Thymus (tissue), 11 donors: ENCODE measurements at regions not wholly inside any gene's neighbourhood (a gene's known extent, or its start where the extent isn't known, plus 50 kb on each side); places are given as distances from the start of the nearest gene placed in this dataset.

Experiments
- DNase-seq, 9 donors: peaks; one replicate each; pipeline ENCODE4 v3.0.0-alpha.2; 2013; ENCODE audit warnings: low spot score in 9 of 9, low read depth in 6 of 9, missing footprints in 1 of 9
- H3K27ac ChIP-seq, 2 donors: one replicate each; pipeline ENCODE4 v1.5.1; 2013; ENCODE audit warnings: control low read depth in 1 of 2, low read depth in 1 of 2, low read length in 1 of 2, mild to moderate bottlenecking in 1 of 2, moderate library complexity in 1 of 2
- H3K27me3 ChIP-seq, 2 donors: one replicate each; pipeline ENCODE4 v1.5.1; 2013; ENCODE audit warnings: low read length in 1 of 2; ENCODE audit not compliant: control insufficient read depth in 2 of 2, insufficient read depth in 1 of 2
- H3K36me3 ChIP-seq, 2 donors: one replicate each; pipeline ENCODE4 v1.5.1; 2013; ENCODE audit warnings: low read length in 1 of 2, mild to moderate bottlenecking in 1 of 2, moderate library complexity in 1 of 2; ENCODE audit not compliant: control insufficient read depth in 2 of 2, insufficient read depth in 2 of 2
- H3K4me1 ChIP-seq, 2 donors: one replicate each; pipeline ENCODE4 v1.5.1; 2013; ENCODE audit warnings: low read length in 2 of 2; ENCODE audit not compliant: control insufficient read depth in 2 of 2, insufficient read depth in 2 of 2
- H3K4me3 ChIP-seq, 2 donors: one replicate each; pipeline ENCODE4 v1.5.1; 2013; ENCODE audit warnings: low read length in 2 of 2, control low read depth in 1 of 2, mild to moderate bottlenecking in 1 of 2
- H3K9me3 ChIP-seq, 2 donors: one replicate each; pipeline ENCODE4 v1.5.1; 2013; ENCODE audit warnings: low read length in 1 of 2, mild to moderate bottlenecking in 1 of 2; ENCODE audit not compliant: control insufficient read depth in 2 of 2, insufficient read depth in 1 of 2
- WGBS: extraction: QIAGEN DNeasy Blood & Tissue Kit; methylation state at CpG from one replicate; pipeline ENCODE4 v1.1.7; 2013; 5-methylcytosine and 5-hydroxymethylcytosine counted together
- donor health status: healthy.

- Histone ChIP-seq H3K27ac (no peak overlapping the region), H3K4me3 (no peak overlapping the region), H3K9me3 (no peaks in the 10 kb centered on the region), H3K36me3 (no peaks in the 10 kb centered on the region), H3K4me1 (no peaks in the 10 kb centered on the region), H3K27me3 (no peaks in the 10 kb centered on the region)
- WGBS, result 90% methylated on average over 2 of the region's 2 CpGs
- no peak for DNase-seq
Measured at GRCh38 chr4:30833206-30833605, 113.0 kb downstream of the PCDH7 start.

GRCh38 chr4:30835044-30835443 is 114.9 kb downstream of the PCDH7 start:
- no peak for DNase-seq
- Histone ChIP-seq H3K4me1 (no peaks in the 10 kb centered on the region), H3K27ac (no peak overlapping the region), H3K9me3 (no peaks in the 10 kb centered on the region), H3K36me3 (no peaks in the 10 kb centered on the region), H3K27me3 (no peaks in the 10 kb centered on the region), H3K4me3 (no peak overlapping the region)
- 94% methylated on average over 11 of the region's 11 CpGs for WGBS

DNA sequence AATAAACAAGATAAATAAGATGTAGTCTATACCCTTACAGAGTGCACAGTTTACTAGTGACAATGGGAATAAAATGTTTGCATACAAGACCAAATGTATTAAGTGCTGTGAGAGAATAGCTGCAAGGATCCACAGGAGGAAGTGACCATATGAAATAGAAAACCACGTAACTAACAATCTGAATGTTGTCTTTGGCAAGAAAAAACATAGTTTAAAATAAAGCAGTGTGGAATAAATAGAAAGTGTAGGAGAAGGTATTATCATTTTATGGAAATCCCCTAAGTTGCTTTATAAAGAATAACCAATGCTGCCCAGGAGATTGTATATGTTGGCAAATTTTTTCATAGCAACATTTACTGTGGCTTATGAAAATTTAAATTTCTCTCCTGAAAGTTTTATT is 116.1 kb downstream of the PCDH7 start:
- WGBS, result 67% methylated on average over 1 of the region's 1 CpG
- no peaks in the 10 kb centered on the region for H3K4me1 ChIP-seq
- H3K9me3 ChIP-seq, result no peaks in the 10 kb centered on the region
- no peak overlapping the region for H3K27ac ChIP-seq
- H3K27me3 ChIP-seq, result no peaks in the 10 kb centered on the region
- H3K36me3 ChIP-seq, result no peaks in the 10 kb centered on the region
- no peak for DNase-seq
- no peak overlapping the region for H3K4me3 ChIP-seq

- no peaks in the 10 kb centered on the region for H3K27me3 ChIP-seq
- no peak for DNase-seq
- no peak overlapping the region for H3K27ac ChIP-seq
- H3K9me3 ChIP-seq, result no peaks in the 10 kb centered on the region
- no peaks in the 10 kb centered on the region for H3K4me1 ChIP-seq
- WGBS, result 81% methylated on average over 2 of the region's 2 CpGs
- no peak overlapping the region for H3K4me3 ChIP-seq
- no peaks in the 10 kb centered on the region for H3K36me3 ChIP-seq
Measured at GRCh38 chr4:30837131-30837539, 117.0 kb downstream of the PCDH7 start.

GRCh38 chr4:30837861-30838260 is 117.7 kb downstream of the PCDH7 start:
- no peaks in the 10 kb centered on the region for H3K36me3 ChIP-seq
- 91% methylated on average over 2 of the region's 2 CpGs for WGBS
- no peak overlapping the region for H3K27ac ChIP-seq
- no peak overlapping the region for H3K4me3 ChIP-seq
- no peaks in the 10 kb centered on the region for H3K9me3 ChIP-seq
- no peaks in the 10 kb centered on the region for H3K4me1 ChIP-seq
- DNase-seq, result no peak
- no peaks in the 10 kb centered on the region for H3K27me3 ChIP-seq

DNA sequence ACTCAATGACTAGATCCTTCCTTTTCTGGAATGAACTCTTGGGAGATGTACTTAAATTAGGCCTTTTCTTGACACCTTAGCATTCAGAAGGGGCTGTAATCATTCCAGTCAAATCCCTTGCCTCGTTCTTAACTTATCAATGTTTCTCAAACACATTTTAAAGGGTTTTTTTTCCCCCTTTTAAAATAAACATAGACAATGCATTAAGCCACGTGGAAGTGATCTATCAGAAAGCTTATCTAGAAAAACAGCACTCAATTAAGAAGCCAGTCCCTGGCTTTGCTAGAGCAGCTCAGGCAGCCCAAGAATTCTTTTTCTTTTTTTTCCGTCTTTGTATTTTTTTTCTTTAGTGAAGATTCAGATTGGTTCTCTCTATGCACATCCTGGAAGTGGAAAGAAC is 118.2 kb downstream of the PCDH7 start:
- H3K36me3 ChIP-seq, result no peaks in the 10 kb centered on the region
- no peaks in the 10 kb centered on the region for H3K27me3 ChIP-seq
- H3K4me1 ChIP-seq, result no peaks in the 10 kb centered on the region
- H3K9me3 ChIP-seq, result no peaks in the 10 kb centered on the region
- H3K4me3 ChIP-seq, result no peak overlapping the region
- DNase-seq, result no peak
- WGBS, result 83% methylated on average over 3 of the region's 3 CpGs
- H3K27ac ChIP-seq, result no peak overlapping the region

DNA sequence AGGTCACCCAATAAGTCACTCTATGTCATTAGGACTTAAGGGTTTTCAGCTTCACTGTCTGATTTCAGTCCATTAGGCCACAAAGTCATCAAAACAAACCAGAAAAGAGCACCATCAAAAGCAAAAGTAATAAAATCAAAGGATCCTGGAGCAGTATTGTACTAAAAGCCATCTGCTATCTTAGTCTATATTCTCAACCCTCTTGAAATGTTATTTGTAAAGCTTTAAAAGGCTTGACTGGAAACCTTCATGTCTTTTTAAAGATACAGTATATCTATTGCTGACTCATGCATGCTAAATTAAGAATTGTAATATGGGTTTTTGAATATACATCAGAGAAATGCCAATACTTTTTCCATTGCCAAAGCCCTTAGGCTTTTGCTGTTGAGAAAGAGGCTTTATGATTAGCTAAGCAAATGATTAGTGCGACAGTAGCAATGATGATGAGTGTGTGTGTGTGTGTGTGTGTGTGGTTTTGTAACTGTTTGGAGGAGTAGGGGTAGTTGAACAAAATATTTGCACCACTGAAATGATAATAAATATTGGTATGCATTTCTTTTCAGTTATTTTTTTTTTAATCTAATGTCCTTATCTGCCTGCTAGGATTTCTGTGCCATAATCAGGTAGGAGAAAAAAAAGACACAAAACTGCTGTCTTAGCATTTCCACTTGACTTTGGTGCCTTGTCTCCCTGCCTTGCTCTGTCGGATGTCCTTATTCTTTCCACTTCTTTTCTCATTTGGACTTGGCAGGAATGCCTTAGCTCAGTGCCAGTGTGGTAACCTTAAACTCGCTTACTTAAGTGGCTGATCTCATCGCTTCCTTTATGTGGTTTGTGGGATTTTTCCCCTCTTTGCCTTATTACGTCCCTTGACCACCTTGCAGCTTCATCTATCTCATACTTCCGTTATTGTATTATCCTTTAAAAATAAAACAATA is 119.7 kb downstream of the PCDH7 start:
- H3K27me3 ChIP-seq, result no peaks in the 10 kb centered on the region
- H3K4me3 ChIP-seq, result no peak overlapping the region
- peak in 1 of 9 donors; percentile 1 for DNase-seq
- no peak overlapping the region for H3K27ac ChIP-seq
- 46% methylated on average over 6 of the region's 6 CpGs for WGBS
- no peaks in the 10 kb centered on the region for H3K4me1 ChIP-seq
- no peaks in the 10 kb centered on the region for H3K36me3 ChIP-seq
- H3K9me3 ChIP-seq, result no peaks in the 10 kb centered on the region

DNA sequence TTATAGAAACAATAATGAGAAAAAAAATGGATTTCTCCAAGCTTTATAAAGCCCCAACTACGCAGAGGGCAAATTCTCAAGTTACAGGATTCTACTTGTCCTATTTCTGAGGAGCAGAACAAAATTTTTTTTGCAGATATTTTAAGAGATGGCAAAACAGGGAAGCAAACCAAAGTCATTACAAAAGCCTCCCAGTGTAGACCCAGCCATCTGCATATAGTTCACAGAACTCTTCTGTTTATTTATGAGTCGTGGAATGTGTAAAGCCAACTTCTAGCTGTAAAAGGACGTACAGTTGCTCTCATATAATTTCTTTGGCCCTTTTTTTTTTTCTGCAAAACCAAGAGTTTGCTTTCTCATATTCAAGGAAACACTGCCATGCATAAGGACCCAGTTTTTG is 120.4 kb downstream of the PCDH7 start:
- Histone ChIP-seq H3K27ac (no peak overlapping the region), H3K4me3 (no peak overlapping the region), H3K9me3 (no peaks in the 10 kb centered on the region), H3K27me3 (no peaks in the 10 kb centered on the region), H3K4me1 (no peaks in the 10 kb centered on the region), H3K36me3 (no peaks in the 10 kb centered on the region)
- 86% methylated on average over 3 of the region's 3 CpGs for WGBS
- DNase-seq, result no peak

- Histone ChIP-seq H3K4me1 (no peaks in the 10 kb centered on the region), H3K9me3 (no peaks in the 10 kb centered on the region), H3K27ac (no peak overlapping the region), H3K36me3 (no peaks in the 10 kb centered on the region), H3K4me3 (no peak overlapping the region), H3K27me3 (no peaks in the 10 kb centered on the region)
- WGBS, result 94% methylated on average over 1 of the region's 1 CpG
- no peak for DNase-seq
Measured at GRCh38 chr4:30842142-30842541, 122.0 kb downstream of the PCDH7 start.
